ENCODE measurements at regions not wholly inside any gene's neighbourhood (a gene's known extent, or its start where the extent isn't known, plus 50 kb on each side); places are given as distances from the start of the nearest gene placed in this dataset.

GRCh38 chr4:26213317-26213716 lies 107.5 kb upstream of the RBPJ start:
- no peak for TF ChIP-seq POLR2A (IDR thresholded peaks at IDR 0.05)
- TF ChIP-seq, protein P1, sequence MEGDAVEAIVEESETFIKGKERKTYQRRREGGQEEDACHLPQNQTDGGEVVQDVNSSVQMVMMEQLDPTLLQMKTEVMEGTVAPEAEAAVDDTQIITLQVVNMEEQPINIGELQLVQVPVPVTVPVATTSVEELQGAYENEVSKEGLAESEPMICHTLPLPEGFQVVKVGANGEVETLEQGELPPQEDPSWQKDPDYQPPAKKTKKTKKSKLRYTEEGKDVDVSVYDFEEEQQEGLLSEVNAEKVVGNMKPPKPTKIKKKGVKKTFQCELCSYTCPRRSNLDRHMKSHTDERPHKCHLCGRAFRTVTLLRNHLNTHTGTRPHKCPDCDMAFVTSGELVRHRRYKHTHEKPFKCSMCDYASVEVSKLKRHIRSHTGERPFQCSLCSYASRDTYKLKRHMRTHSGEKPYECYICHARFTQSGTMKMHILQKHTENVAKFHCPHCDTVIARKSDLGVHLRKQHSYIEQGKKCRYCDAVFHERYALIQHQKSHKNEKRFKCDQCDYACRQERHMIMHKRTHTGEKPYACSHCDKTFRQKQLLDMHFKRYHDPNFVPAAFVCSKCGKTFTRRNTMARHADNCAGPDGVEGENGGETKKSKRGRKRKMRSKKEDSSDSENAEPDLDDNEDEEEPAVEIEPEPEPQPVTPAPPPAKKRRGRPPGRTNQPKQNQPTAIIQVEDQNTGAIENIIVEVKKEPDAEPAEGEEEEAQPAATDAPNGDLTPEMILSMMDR (IDR thresholded peaks at IDR 0.05), result no peak

Measured in heart left ventricle (tissue), 13 donors.